ENCODE measurements at regions not wholly inside any gene's neighbourhood (a gene's known extent, or its start where the extent isn't known, plus 50 kb on each side); places are given as distances from the start of the nearest gene placed in this dataset.
A peak's percentile ranks its signal among the peaks of the same experiment; 100 is the strongest.

DNA sequence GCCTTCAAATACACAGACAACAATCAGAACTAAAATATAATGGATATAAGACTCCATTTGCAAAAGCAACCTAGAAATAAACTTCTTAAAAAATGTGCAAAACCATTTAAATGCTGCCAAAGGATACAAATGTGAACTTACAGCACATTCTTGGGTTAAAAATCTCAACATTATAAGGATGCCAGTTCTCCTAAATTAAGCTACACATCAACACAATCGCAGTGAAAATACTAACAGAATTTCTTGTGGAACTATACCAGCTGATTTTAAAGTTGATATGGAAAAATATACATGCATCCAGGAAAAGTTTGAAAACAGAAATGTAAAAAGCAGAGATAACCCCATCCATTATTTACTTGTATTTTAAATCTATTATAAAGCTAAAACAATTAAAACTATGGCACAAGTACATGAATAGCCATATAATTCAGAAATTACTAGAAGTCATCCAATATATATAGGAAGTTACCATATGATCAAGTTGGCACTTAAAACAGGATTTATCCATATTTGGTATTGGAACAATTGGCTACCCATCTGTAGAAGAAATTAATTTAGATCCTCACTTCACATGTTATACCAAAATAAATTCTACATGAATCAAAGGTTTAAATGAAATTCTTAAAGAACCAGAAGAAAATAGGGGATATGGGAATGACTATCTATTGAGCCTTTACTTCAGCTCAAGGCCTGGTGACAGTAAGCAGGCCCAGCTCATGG is 151.7 kb upstream of the GLI2 start:
- H3K9me3 ChIP-seq (ENCODE audit: low read depth), result no peaks in the 10 kb centered on the region
- no peak overlapping the region for H3K27ac ChIP-seq
- H3K27me3 ChIP-seq, result peaks cover 58% of the 10 kb centered on the region
- H3K36me3 ChIP-seq, result no peaks in the 10 kb centered on the region
- H3K4me1 ChIP-seq (ENCODE audit: low read depth), result no peaks in the 10 kb centered on the region
- TF ChIP-seq, protein P1, sequence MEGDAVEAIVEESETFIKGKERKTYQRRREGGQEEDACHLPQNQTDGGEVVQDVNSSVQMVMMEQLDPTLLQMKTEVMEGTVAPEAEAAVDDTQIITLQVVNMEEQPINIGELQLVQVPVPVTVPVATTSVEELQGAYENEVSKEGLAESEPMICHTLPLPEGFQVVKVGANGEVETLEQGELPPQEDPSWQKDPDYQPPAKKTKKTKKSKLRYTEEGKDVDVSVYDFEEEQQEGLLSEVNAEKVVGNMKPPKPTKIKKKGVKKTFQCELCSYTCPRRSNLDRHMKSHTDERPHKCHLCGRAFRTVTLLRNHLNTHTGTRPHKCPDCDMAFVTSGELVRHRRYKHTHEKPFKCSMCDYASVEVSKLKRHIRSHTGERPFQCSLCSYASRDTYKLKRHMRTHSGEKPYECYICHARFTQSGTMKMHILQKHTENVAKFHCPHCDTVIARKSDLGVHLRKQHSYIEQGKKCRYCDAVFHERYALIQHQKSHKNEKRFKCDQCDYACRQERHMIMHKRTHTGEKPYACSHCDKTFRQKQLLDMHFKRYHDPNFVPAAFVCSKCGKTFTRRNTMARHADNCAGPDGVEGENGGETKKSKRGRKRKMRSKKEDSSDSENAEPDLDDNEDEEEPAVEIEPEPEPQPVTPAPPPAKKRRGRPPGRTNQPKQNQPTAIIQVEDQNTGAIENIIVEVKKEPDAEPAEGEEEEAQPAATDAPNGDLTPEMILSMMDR (IDR thresholded peaks at IDR 0.05; ENCODE audit: low read depth, low read length), result no peak
- DNase-seq (ENCODE audit: low read depth in 1 of 2, low spot score in 1 of 2), result no peak
- no peak overlapping the region for H3K4me3 ChIP-seq

DNA sequence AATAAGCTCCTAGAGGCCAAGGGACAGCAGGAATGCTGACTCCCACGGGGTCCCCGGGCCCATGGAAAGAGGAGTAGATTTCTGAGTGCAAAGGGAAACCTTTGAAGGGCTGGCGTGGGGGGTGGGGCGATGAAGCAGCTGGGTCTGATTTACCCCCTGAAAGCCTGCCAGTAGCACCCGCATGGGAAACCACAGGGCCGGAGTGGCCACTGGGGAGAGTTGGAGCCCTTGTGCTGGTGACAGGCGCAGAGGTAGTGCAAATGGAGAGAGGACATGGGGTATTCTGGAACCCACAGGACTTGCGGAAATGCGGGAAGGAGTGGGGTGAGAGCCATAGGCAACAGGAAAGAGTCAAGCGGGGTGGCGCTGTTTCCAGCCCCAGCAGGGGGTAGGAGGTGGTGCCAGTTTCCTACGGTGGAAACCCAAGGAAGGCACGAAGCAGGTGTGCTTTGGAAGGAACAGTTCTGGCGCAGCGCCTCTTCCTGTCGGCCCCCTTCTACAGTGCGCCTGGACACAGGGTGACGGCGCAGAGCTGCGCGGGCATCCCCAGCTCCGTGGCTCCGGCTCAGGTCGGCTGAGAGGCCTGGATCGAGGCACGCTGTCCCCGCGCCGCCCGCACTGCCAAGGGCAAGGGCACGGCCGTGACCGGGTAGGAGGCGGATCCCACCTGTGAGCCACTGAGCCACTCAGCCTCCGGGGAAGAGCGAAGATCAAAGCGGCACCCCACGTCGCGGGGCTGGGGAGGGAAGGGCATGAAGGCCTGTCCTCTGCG is 149.0 kb upstream of the GLI2 start:
- TF ChIP-seq, protein P1 (IDR thresholded peaks at IDR 0.05; ENCODE audit: low read depth, low read length), result no peak
- peaks cover 67% of the 10 kb centered on the region for H3K27me3 ChIP-seq
- DNase-seq (ENCODE audit: low read depth in 1 of 2, low spot score in 1 of 2), result peak in 1 of 2 donors; percentile 19
- H3K36me3 ChIP-seq, result no peaks in the 10 kb centered on the region
- no peak overlapping the region for H3K27ac ChIP-seq
- H3K9me3 ChIP-seq (ENCODE audit: low read depth), result no peaks in the 10 kb centered on the region
- peak overlapping the region; percentile 7 for H3K4me3 ChIP-seq
- H3K4me1 ChIP-seq (ENCODE audit: low read depth), result no peaks in the 10 kb centered on the region

DNA sequence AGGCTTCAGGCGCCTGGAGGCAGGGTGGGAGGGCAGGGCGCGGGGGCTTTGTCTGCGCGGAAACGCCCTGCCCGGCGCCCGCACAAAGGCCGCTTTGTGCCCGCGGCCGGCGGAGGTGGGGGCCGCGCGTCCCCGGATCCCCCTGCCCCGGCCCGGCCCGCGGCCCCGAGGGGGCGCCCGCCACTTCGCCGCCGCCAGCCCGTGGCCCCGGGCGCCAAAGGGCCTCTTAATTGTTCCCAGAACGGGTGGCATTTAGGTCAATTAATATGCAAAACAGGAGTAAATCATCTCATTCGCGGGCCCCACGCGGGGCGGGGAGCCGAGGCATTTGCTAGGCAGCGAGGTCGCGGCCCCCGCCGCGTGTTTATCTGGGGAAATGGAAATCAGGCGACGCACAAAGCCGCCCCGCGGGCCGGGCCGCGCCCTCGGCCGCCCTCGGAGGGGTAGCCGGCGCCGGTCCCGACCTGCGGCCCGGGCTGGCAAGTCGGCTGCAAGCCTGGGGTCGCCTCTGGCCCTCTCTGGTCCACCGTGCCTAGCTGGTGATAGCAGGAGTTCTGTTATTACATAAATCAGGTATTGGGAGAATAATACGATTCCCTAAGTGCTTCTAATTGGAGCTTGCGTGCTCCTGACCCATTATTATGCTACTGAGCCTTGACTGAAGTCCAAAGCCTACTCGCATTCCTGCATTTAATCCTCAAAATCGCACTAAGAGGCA is 148.2 kb upstream of the GLI2 start:
- Histone ChIP-seq H3K4me1 (ENCODE audit: low read depth) (no peaks in the 10 kb centered on the region), H3K36me3 (no peaks in the 10 kb centered on the region), H3K27ac (no peak overlapping the region), H3K27me3 (peaks cover 74% of the 10 kb centered on the region), H3K9me3 (ENCODE audit: low read depth) (no peaks in the 10 kb centered on the region), H3K4me3 (peak overlapping the region; percentile 7)
- no peak for DNase-seq (ENCODE audit: low read depth in 1 of 2, low spot score in 1 of 2)
- TF ChIP-seq, protein P1 (IDR thresholded peaks at IDR 0.05; ENCODE audit: low read depth, low read length), result no peak

DNA sequence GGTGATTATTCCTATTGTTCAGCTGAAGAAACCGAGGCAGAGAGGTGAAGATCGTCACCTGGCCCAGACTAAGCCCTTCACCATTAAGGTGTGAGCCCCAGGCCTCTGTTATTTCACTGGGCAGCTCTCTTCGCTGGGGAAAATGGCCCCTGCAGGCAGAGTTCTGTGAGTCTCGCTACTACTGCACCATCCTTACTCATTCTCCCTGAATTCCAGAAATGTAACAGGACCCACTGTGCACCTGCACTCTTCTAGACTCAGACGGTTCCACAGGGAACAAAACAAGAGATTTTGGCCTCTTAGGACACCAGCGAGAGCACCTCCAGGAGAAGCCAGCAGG is 147.7 kb upstream of the GLI2 start:
- Histone ChIP-seq H3K4me1 (ENCODE audit: low read depth) (no peaks in the 10 kb centered on the region), H3K36me3 (no peaks in the 10 kb centered on the region), H3K27me3 (peaks cover 75% of the 10 kb centered on the region), H3K27ac (no peak overlapping the region), H3K9me3 (ENCODE audit: low read depth) (no peaks in the 10 kb centered on the region), H3K4me3 (no peak overlapping the region)
- DNase-seq (ENCODE audit: low read depth in 1 of 2, low spot score in 1 of 2), result no peak
- TF ChIP-seq, protein P1 (IDR thresholded peaks at IDR 0.05; ENCODE audit: low read depth, low read length), result no peak

DNA sequence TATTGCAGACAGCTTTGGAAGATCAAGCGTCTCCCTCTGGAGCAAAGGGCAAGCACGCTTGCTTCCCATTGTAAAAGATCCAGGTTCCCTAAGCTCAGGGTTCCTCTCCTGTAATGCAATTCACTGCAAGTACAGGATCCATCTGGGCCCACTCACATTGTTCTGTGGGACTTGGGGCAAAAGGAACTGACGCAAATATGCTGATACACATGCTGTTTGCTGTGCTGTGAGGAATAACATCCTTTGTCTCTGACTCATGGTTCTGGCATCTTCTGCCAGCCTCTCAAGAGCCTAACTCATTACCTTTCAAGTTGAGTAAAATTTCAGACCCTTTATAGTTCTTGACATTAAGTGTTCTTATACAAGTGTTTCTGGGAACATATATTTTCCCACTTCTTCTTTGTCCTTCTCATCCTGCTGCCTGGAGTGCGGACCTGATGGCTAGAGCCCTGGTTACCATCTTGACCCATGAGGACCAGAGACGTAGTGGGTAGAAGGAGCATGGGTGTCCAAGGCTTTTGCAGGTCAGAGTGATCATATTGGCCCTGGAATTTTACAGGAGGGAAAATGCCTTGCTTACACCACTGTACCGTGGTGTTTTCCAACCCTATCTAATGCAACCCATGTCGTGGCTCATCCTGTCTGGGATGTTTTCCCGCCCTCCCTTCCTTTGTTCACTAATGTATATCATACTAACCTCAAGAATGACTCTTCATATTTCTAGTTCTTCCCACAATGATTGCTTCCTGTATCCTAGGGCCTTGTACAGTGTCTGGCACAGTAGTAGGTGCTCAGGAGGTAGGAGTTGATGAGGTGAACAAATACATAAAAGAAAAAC is 145.7 kb upstream of the GLI2 start:
- no peak overlapping the region for H3K27ac ChIP-seq
- H3K4me1 ChIP-seq (ENCODE audit: low read depth), result no peaks in the 10 kb centered on the region
- H3K9me3 ChIP-seq (ENCODE audit: low read depth), result no peaks in the 10 kb centered on the region
- TF ChIP-seq, protein P1 (IDR thresholded peaks at IDR 0.05; ENCODE audit: low read depth, low read length), result no peak
- no peak overlapping the region for H3K4me3 ChIP-seq
- H3K27me3 ChIP-seq, result peaks cover 87% of the 10 kb centered on the region
- peak in 1 of 2 donors; percentile 99 for DNase-seq (ENCODE audit: low read depth in 1 of 2, low spot score in 1 of 2)
- no peaks in the 10 kb centered on the region for H3K36me3 ChIP-seq

Measured in cardiac muscle cell (in vitro differentiated cells and primary cell).